Astrocyte (in vitro differentiated cells and primary cell): ENCODE measurements at regions not wholly inside any gene's neighbourhood (a gene's known extent, or its start where the extent isn't known, plus 50 kb on each side); places are given as distances from the start of the nearest gene placed in this dataset.
A peak's percentile ranks its signal among the peaks of the same experiment; 100 is the strongest.

ENCODE experiments used
- DNase-seq: peaks from one replicate; pipeline ENCODE4 v3.0.0-alpha.2; 2010; ENCODE audit warnings: low read depth
- FAIRE-seq: peaks from 2 replicates; lab custom pipeline; 2011; peaks lifted over from hg19 to GRCh38; lab: Jason Lieb, UNC
- H2AFZ ChIP-seq: 2 replicates; pipeline ENCODE4 v1.6.0; 2012; ENCODE audit warnings: low read depth, low read length, inconsistent platforms
- H3K27ac ChIP-seq: 2 replicates; pipeline ENCODE4 v1.5.1; 2011; ENCODE audit warnings: low read depth, low read length, inconsistent platforms
- H3K27me3 ChIP-seq: 2 replicates; pipeline ENCODE4 v1.6.0; 2011; ENCODE audit warnings: low read length, inconsistent platforms; ENCODE audit not compliant: insufficient read depth
- H3K36me3 ChIP-seq: 2 replicates; pipeline ENCODE4 v1.5.1; 2011; ENCODE audit warnings: low read length, inconsistent platforms; ENCODE audit not compliant: insufficient read depth
- H3K4me1 ChIP-seq: 2 replicates; pipeline ENCODE4 v1.5.1; 2011; ENCODE audit warnings: low read length, inconsistent platforms; ENCODE audit not compliant: insufficient read depth
- H3K4me2 ChIP-seq: 2 replicates; pipeline ENCODE4 v1.6.0; 2012; ENCODE audit warnings: low read length, inconsistent platforms
- H3K4me3 ChIP-seq: 2 replicates; pipeline ENCODE4 v1.5.1; 2011; ENCODE audit warnings: low read depth, mild to moderate bottlenecking, low read length, inconsistent platforms; ENCODE audit not compliant: insufficient read depth
- H3K79me2 ChIP-seq: 2 replicates; pipeline ENCODE4 v1.6.0; 2012; ENCODE audit warnings: mild to moderate bottlenecking, low read length, inconsistent platforms; ENCODE audit not compliant: insufficient read depth
- H3K9ac ChIP-seq: 2 replicates; pipeline ENCODE4 v1.6.0; 2012; ENCODE audit warnings: mild to moderate bottlenecking, low read length, inconsistent platforms
- H3K9me3 ChIP-seq: 2 replicates; pipeline ENCODE4 v1.5.1; 2012; ENCODE audit warnings: low read depth, mild to moderate bottlenecking, low read length, inconsistent platforms; ENCODE audit not compliant: insufficient read depth
- H4K20me1 ChIP-seq: 2 replicates; pipeline ENCODE4 v1.6.0; 2012; ENCODE audit warnings: low read length, inconsistent platforms; ENCODE audit not compliant: insufficient read depth
- H3K27ac Mint-ChIP-seq: one replicate; pipeline ENCODE4 v1.8.0; 2021; ENCODE audit warnings: mild to moderate bottlenecking, mixed read lengths; ENCODE audit not compliant: unreplicated experiment
- H3K27me3 Mint-ChIP-seq: one replicate; pipeline ENCODE4 v1.8.0; 2021; ENCODE audit warnings: low read depth, mixed read lengths; ENCODE audit not compliant: unreplicated experiment
- H3K36me3 Mint-ChIP-seq: one replicate; pipeline ENCODE4 v1.8.0; 2021; ENCODE audit warnings: low read depth, mixed read lengths; ENCODE audit not compliant: unreplicated experiment
- H3K4me1 Mint-ChIP-seq: one replicate; pipeline ENCODE4 v1.8.0; 2021; ENCODE audit warnings: low read depth, mixed read lengths; ENCODE audit not compliant: unreplicated experiment
- H3K4me3 Mint-ChIP-seq: one replicate; pipeline ENCODE4 v1.8.0; 2021; ENCODE audit warnings: mild to moderate bottlenecking, moderate library complexity, mixed read lengths; ENCODE audit not compliant: unreplicated experiment
- H3K9me3 Mint-ChIP-seq: one replicate; pipeline ENCODE4 v1.8.0; 2021; ENCODE audit warnings: mild to moderate bottlenecking, mixed read lengths; ENCODE audit not compliant: unreplicated experiment
- EZH2 ChIP-seq: IDR thresholded peaks from 2 replicates; pipeline ENCODE4 v1.6.1; 2012; ENCODE audit warnings: mild to moderate bottlenecking, low read length, inconsistent platforms; ENCODE audit not compliant: insufficient read depth
- TF ChIP-seq, protein P1 (sequence below): IDR thresholded peaks from 2 replicates; pipeline ENCODE4 v1.5.1; 2011; ENCODE audit warnings: low read depth, mild to moderate bottlenecking, inconsistent platforms, low read length, moderate library complexity; ENCODE audit not compliant: insufficient read depth

DNA sequence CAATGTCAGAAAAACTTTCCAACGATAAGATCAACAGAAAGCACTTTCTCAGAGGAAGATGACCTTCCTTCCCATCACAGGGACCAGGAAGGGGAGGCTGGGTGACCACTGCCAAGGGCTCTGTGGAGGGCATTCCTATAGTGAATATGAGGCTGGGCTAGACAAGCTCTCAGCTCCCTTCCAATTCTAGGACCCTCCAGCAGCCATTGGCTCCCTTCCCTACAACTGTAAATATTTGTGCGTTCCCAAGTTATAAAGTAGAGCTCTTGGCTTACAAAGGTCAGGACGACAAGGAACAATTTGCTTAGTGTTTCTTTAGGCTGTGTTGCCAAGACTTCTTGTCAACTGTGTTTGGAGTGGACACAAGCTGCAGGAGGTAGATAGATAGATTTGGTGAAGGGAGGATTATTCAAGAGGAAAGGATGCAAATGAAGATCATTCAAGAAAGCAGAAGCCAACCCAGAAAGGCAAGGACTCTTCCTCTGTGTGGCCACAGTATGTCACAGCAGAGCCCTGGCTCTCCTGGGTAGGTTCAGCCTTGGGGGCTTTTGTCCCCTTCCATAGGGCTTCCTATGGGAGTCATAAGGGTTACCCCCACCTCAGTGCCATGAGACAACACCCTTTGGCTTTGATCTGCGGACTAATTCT lies 223.6 kb upstream of the TLE3 start:
- peaks cover 18% of the 10 kb centered on the region for H3K4me1 ChIP-seq
- no peaks in the 10 kb centered on the region for H3K27me3 ChIP-seq
- Mint-ChIP-seq H3K27me3 (peaks cover 39% of the 10 kb centered on the region), H3K4me1 (peaks cover 19% of the 10 kb centered on the region), H3K9me3 (peaks cover 11% of the 10 kb centered on the region), H3K27ac (peak overlapping the region; percentile 66), H3K4me3 (no peak overlapping the region), H3K36me3 (peaks cover 4% of the 10 kb centered on the region)
- DNase-seq (no peak), FAIRE-seq (no peak)
- no peak overlapping the region for H3K27ac ChIP-seq
- H4K20me1 ChIP-seq, result no peaks in the 10 kb centered on the region
- TF ChIP-seq, protein P1, sequence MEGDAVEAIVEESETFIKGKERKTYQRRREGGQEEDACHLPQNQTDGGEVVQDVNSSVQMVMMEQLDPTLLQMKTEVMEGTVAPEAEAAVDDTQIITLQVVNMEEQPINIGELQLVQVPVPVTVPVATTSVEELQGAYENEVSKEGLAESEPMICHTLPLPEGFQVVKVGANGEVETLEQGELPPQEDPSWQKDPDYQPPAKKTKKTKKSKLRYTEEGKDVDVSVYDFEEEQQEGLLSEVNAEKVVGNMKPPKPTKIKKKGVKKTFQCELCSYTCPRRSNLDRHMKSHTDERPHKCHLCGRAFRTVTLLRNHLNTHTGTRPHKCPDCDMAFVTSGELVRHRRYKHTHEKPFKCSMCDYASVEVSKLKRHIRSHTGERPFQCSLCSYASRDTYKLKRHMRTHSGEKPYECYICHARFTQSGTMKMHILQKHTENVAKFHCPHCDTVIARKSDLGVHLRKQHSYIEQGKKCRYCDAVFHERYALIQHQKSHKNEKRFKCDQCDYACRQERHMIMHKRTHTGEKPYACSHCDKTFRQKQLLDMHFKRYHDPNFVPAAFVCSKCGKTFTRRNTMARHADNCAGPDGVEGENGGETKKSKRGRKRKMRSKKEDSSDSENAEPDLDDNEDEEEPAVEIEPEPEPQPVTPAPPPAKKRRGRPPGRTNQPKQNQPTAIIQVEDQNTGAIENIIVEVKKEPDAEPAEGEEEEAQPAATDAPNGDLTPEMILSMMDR, result no peak
- TF ChIP-seq EZH2, result no peak
- no peak overlapping the region for H3K9ac ChIP-seq
- H3K4me2 ChIP-seq, result no peak overlapping the region
- no peak overlapping the region for H3K4me3 ChIP-seq
- no peaks in the 10 kb centered on the region for H3K79me2 ChIP-seq
- H3K9me3 ChIP-seq, result no peaks in the 10 kb centered on the region
- H2AFZ ChIP-seq, result no peak overlapping the region
- H3K36me3 ChIP-seq, result no peaks in the 10 kb centered on the region

DNA sequence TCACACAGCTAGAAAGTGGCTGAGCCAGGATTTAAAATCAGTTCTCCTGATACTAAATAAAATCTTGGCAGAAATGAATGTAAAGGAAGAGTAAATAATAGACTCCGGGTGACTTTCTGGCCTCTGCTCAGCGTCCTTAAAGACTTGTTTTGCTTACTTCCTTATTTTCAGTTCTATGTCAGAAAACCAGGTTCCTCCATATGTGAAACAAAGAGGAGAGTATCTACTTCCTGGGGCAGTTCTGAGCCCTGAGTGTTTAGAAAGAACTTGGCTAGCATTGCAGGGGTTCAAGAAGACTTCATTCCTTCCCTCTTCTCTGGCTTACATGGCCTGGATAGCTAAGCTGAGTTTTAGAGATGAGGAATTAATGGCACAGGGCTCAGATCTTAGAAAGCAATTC lies 222.8 kb upstream of the TLE3 start:
- Histone ChIP-seq H3K27ac (no peak overlapping the region), H3K4me2 (no peak overlapping the region), H3K4me3 (no peak overlapping the region), H3K27me3 (no peaks in the 10 kb centered on the region), H3K9me3 (no peaks in the 10 kb centered on the region), H3K36me3 (no peaks in the 10 kb centered on the region), H3K4me1 (peaks cover 18% of the 10 kb centered on the region), H3K79me2 (no peaks in the 10 kb centered on the region), H4K20me1 (no peaks in the 10 kb centered on the region), H3K9ac (no peak overlapping the region), H2AFZ (no peak overlapping the region)
- H3K4me1 Mint-ChIP-seq, result peaks cover 22% of the 10 kb centered on the region
- peaks cover 44% of the 10 kb centered on the region for H3K27me3 Mint-ChIP-seq
- no peak overlapping the region for H3K27ac Mint-ChIP-seq
- DNase-seq (no peak), FAIRE-seq (no peak)
- H3K9me3 Mint-ChIP-seq, result peaks cover 10% of the 10 kb centered on the region
- peaks cover 4% of the 10 kb centered on the region for H3K36me3 Mint-ChIP-seq
- H3K4me3 Mint-ChIP-seq, result no peak overlapping the region
- no peak for TF ChIP-seq EZH2
- TF ChIP-seq, protein P1, result no peak

DNA sequence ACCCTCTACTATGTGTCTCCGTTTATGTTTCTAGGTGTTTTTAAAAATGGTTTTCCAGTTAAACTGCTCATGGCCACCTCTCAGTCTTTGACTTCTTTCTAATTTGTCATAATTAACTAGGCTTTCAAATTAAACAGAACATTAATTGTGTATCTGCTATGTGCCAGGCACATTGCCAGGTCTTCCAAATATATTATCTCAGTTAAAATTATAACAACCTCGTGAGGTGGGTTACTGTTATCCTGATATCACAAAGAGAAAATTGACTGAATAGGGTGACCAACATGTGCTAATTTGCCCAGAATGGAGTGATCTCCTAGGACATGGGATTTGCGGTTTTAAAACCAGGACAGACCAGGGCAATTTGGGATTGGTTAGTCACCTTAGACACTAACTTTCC lies 222.4 kb upstream of the TLE3 start:
- H3K4me1 Mint-ChIP-seq, result peaks cover 22% of the 10 kb centered on the region
- no peaks in the 10 kb centered on the region for H3K9me3 ChIP-seq

More for the DNA sequence above, 222.4 kb upstream of the TLE3 start:
- no peaks in the 10 kb centered on the region for H3K27me3 ChIP-seq
- no peaks in the 10 kb centered on the region for H4K20me1 ChIP-seq
- no peak overlapping the region for H3K9ac ChIP-seq
- H3K4me3 ChIP-seq, result no peak overlapping the region
- H2AFZ ChIP-seq, result no peak overlapping the region
- Mint-ChIP-seq H3K9me3 (peaks cover 8% of the 10 kb centered on the region), H3K4me3 (no peak overlapping the region), H3K27ac (no peak overlapping the region), H3K36me3 (peaks cover 4% of the 10 kb centered on the region), H3K27me3 (peaks cover 42% of the 10 kb centered on the region)
- H3K36me3 ChIP-seq, result no peaks in the 10 kb centered on the region
- H3K4me2 ChIP-seq, result no peak overlapping the region
- H3K4me1 ChIP-seq, result peaks cover 18% of the 10 kb centered on the region
- no peak for TF ChIP-seq EZH2
- TF ChIP-seq, protein P1, result no peak
- no peaks in the 10 kb centered on the region for H3K79me2 ChIP-seq
- no peak for DNase-seq
- FAIRE-seq, result no peak
- H3K27ac ChIP-seq, result no peak overlapping the region
